HepG2 (cell line): ENCODE measurements at regions not wholly inside any gene's neighbourhood (a gene's known extent, or its start where the extent isn't known, plus 50 kb on each side); places are given as distances from the start of the nearest gene placed in this dataset.

ENCODE experiments used
- ATAC-seq: fragments of 200-7000 bp; cut with Tn5 transposase; 3 replicates; pipeline ENCODE4 v1.9.1; 2020; ENCODE audit warnings: mild to moderate bottlenecking, moderate library complexity
- BruUV-seq: library from RNA; stranded (reverse); fragments of 400-500 nt; replicated peaks from 2 replicates; lab custom pipeline; 2021; lab: Mats Ljungman, UMichigan
- CTCF ChIA-PET: fragments of 300-600 bp; formaldehyde crosslinking; extraction: SDS; loops from one replicate; lab custom pipeline; 2021; ENCODE audit warnings: low total read pairs, inconsistent platforms, low intra/inter-chr PET ratio; lab: Yijun Ruan, JAX
- POLR2A ChIA-PET: fragments of 350-600 bp; sonication (Branson Sonifier 250); formaldehyde crosslinking; loops from one replicate; lab custom pipeline; 2020; ENCODE audit warnings: antibody characterized with exemption, inconsistent platforms; lab: Yijun Ruan, JAX
- DNase-seq: peaks from one replicate; pipeline ENCODE4 v3.0.0-alpha.2; 2015; ENCODE audit warnings: low spot score
- FAIRE-seq: peaks from 3 replicates; lab custom pipeline; 2011; peaks lifted over from hg19 to GRCh38; lab: Jason Lieb, UNC
- H2AFZ ChIP-seq: one replicate; pipeline ENCODE4 v1.6.1; 2011; ENCODE audit warnings: low read length, inconsistent platforms
- H3K27ac ChIP-seq: fragments of 300-600 bp; 3 replicates; pipeline ENCODE4 v1.8.0; 2011; ENCODE audit warnings: mixed run types, mild to moderate bottlenecking, mixed read lengths, low read length, inconsistent platforms; ENCODE audit not compliant: insufficient read depth; ENCODE audit errors: extremely low read length
- H3K27me3 ChIP-seq, 2 experiments: fragments of 200-600 bp in 1 of 2; 2 replicates in 1 of 2; 3 replicates in 1 of 2; pipeline versions ENCODE4 v1.6.0 to v1.8.0; 2011; ENCODE audit warnings: low read length in 2 of 2, mild to moderate bottlenecking in 2 of 2, moderate library complexity in 2 of 2, inconsistent platforms in 1 of 2; ENCODE audit not compliant: insufficient read depth in 2 of 2, control insufficient read depth in 1 of 2
- H3K36me3 ChIP-seq, 2 experiments: fragments of 200-600 bp in 1 of 2; replicated peaks in 1 of 2; 2 replicates in 1 of 2; 3 replicates in 1 of 2; pipeline versions ENCODE4 v1.5.1 to v1.8.0; 2011; ENCODE audit warnings: low read length in 2 of 2, inconsistent platforms in 1 of 2; ENCODE audit not compliant: insufficient read depth in 2 of 2, control insufficient read depth in 1 of 2
- H3K4me1 ChIP-seq: 2 replicates; pipeline ENCODE4 v1.5.1; 2012; ENCODE audit warnings: low read length, inconsistent platforms; ENCODE audit not compliant: insufficient read depth
- H3K4me2 ChIP-seq: 2 replicates; pipeline ENCODE4 v1.6.0; 2011; ENCODE audit warnings: low read depth, low read length, inconsistent platforms
- H3K4me3 ChIP-seq, 3 experiments: fragments of 200-600 bp in 1 of 3; sonication (generic), shearing (Covaris generic) in 1 of 3; replicated peaks in 1 of 3; 2 replicates each; pipeline ENCODE4 v1.5.1; 2011 to 2016; ENCODE audit warnings: low read length in 3 of 3, inconsistent platforms in 2 of 3, low read depth in 2 of 3, mild to moderate bottlenecking in 2 of 3, control low read depth in 1 of 3, mixed read lengths in 1 of 3; ENCODE audit not compliant: insufficient read depth in 1 of 3
- H3K79me2 ChIP-seq: one replicate; pipeline ENCODE4 v1.6.1; 2011; ENCODE audit warnings: low read length, inconsistent platforms; ENCODE audit not compliant: insufficient read depth
- H3K9ac ChIP-seq: 2 replicates; pipeline ENCODE4 v1.6.0; 2011; ENCODE audit warnings: mild to moderate bottlenecking, low read depth, low read length, inconsistent platforms; ENCODE audit not compliant: insufficient read depth
- H3K9me3 ChIP-seq: 2 replicates; pipeline ENCODE4 v1.5.1; 2012; ENCODE audit warnings: mild to moderate bottlenecking, low read length
- H4K20me1 ChIP-seq: 2 replicates; pipeline ENCODE4 v1.6.0; 2011; ENCODE audit warnings: inconsistent platforms, mild to moderate bottlenecking, low read length, moderate library complexity; ENCODE audit not compliant: insufficient read depth
- BRD4 ChIP-seq: sonication (generic); formaldehyde crosslinking; IDR thresholded peaks from 2 replicates; pipeline ENCODE4 v1.4.0; 2020; ENCODE audit warnings: missing genetic modification reagents
- FOSL2 ChIP-seq: sonication (generic); formaldehyde crosslinking; IDR thresholded peaks from 2 replicates; pipeline ENCODE4 v1.4.0; 2020; ENCODE audit warnings: missing genetic modification reagents
- HNF4A ChIP-seq: sonication (generic); formaldehyde crosslinking; IDR thresholded peaks from 2 replicates; pipeline ENCODE4 v1.4.0; 2020; ENCODE audit warnings: missing genetic modification reagents
- KAT2B ChIP-seq: fragments of 150-350 bp; IDR thresholded peaks from 2 replicates; pipeline ENCODE4 v1.6.1; 2014; ENCODE audit warnings: low read depth, low read length, borderline replicate concordance
- NCOA1 ChIP-seq: sonication (generic); formaldehyde crosslinking; IDR thresholded peaks from 2 replicates; pipeline ENCODE4 v1.9.0; 2021; ENCODE audit warnings: missing genetic modification reagents
- POLR2AphosphoS2 ChIP-seq: IDR thresholded peaks from 2 replicates; pipeline ENCODE4 v1.6.1; 2011; ENCODE audit warnings: low read depth, low read length, improper control_type of control experiment
- ZBTB49 ChIP-seq: sonication (generic); formaldehyde crosslinking; IDR thresholded peaks from 2 replicates; pipeline ENCODE4 v1.4.0; 2020; ENCODE audit warnings: missing genetic modification reagents, borderline replicate concordance
- ZFP91 ChIP-seq: sonication (generic); formaldehyde crosslinking; IDR thresholded peaks from 2 replicates; pipeline ENCODE4 v1.9.0; 2022; ENCODE audit warnings: missing genetic modification reagents, mild to moderate bottlenecking, borderline replicate concordance
- ZNF558 ChIP-seq: sonication (generic); formaldehyde crosslinking; IDR thresholded peaks from 2 replicates; pipeline ENCODE4 v1.9.0; 2022; ENCODE audit warnings: mild to moderate bottlenecking, missing genetic modification reagents, borderline replicate concordance
- ZNF660 ChIP-seq: sonication (generic); formaldehyde crosslinking; IDR thresholded peaks from 2 replicates; pipeline ENCODE4 v1.5.1; 2020; ENCODE audit warnings: mild to moderate bottlenecking, low read depth, missing genetic modification reagents, borderline replicate concordance
- WGBS: methylation state at CpG from one replicate; pipeline ENCODE4 v1.1.6; 2017; ENCODE audit warnings: low lambda C conversion rate; 5-methylcytosine and 5-hydroxymethylcytosine counted together
- in situ Hi-C: cut with HindIII; loops from 2 replicates; pipeline ENCODE4 v1.10.0; 2017; ENCODE audit warnings: low pct_unique_long_range_greater_than_20kb; ENCODE audit not compliant: extremely low pct_ligation_motif_present
- intact Hi-C: fragments of 100-400 bp; cut with micrococcal nuclease; formaldehyde crosslinking; loops from one replicate; pipeline ENCODE4 v1.10.0; 2022; ENCODE audit not compliant: unreplicated experiment

GRCh38 chr12:25800101-25800500, 158.4 kb upstream of the RASSF8 start:
- Histone ChIP-seq H3K4me3 (no peak overlapping the region), H3K4me1 (no peaks in the 10 kb centered on the region), H3K4me2 (no peak overlapping the region), H4K20me1 (no peaks in the 10 kb centered on the region), H3K79me2 (no peaks in the 10 kb centered on the region), H3K9me3 (no peaks in the 10 kb centered on the region), H3K27ac (no peak overlapping the region), H3K9ac (no peak overlapping the region), H2AFZ (no peak overlapping the region), H3K27me3 (no peaks in the 10 kb centered on the region), H3K36me3 (no peaks in the 10 kb centered on the region)
- FAIRE-seq (no peak), DNase-seq (no peak), ATAC-seq (no peak)
- 95% methylated on average over 1 of the region's 1 CpG for WGBS
- intact Hi-C loops (no loop called here), in situ Hi-C loops (no loop called here)
- no TSS peak for BruUV-seq
- TF ChIP-seq ZNF558 (CRISPR knock-in tag) (no peak), ZFP91 (CRISPR knock-in tag) (no peak), KAT2B (no peak), ZNF660 (CRISPR knock-in tag) (no peak), POLR2AphosphoS2 (no peak), BRD4 (CRISPR knock-in tag) (no peak), ZBTB49 (CRISPR knock-in tag) (no peak), HNF4A (CRISPR knock-in tag) (no peak), FOSL2 (no peak), NCOA1 (CRISPR knock-in tag) (no peak)
- ChIA-PET POLR2A (no interaction called here), CTCF (no interaction called here)
